Lung microvascular endothelial cell (primary cell): ENCODE measurements at regions not wholly inside any gene's neighbourhood (a gene's known extent, or its start where the extent isn't known, plus 50 kb on each side); places are given as distances from the start of the nearest gene placed in this dataset.
"Not testable (repeated sequence)": the region's sequence is repeated elsewhere in the genome, so short reads cannot be mapped to it uniquely, and the experiment has no call there.

ENCODE experiments used
- DNase-seq, 2 donors: peaks; one replicate each; pipeline versions ENCODE4 v3.0.0 to v3.0.0-alpha.2; 2010; ENCODE audit warnings: low read depth in 2 of 2

DNA sequence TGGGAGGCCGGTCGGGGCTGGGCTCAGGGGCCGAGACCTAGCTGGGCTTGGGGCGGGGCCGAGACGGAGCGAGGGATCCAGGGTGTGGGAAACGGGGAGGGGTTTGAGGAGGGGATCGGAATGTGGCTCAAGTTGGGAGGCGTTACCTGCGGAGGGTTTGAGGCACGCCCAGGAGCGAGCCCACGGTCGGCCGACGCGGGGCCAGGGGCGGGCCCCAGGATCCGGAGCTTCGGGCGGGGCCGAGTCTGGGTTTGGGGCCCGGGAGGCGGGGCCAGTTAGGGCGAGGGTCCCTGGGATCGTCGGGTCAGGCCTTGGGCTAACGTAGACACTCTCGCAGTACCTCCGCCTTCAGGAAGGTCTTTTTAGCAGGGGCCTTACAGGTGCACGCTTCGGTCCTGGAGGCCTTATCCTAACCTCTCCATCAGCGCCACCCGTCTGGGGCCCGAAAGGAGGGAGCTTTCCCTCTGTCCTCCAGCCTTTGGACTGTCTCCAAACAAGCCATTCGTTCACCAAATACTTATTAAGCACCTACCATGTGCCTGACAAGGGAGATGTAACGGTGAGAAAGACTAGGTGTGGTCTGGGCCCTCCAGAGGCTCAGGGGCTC lies 228.2 kb upstream of the FRG2C start:
- peak in 1 of 2 donors; percentile 6 for DNase-seq

DNA sequence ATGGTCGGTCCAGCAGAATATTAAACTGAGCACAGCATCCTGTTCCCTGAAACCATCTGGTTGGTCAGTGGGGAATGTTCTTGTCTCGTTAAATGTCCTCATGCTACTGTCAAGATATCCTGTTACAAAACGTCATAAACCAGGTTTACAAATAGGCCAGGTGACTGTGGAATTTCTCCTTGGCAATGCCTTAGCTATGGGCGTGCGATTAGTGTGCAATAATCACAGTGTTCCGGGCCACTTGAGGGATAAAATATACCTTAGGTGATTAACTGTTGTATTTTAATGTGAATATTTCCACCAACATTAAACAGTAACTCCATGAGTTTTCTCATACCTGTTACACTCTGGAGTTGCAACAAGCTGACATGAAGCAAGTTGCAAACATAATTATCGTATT lies 223.1 kb upstream of the FRG2C start:
- not testable (repeated sequence) for DNase-seq

DNA sequence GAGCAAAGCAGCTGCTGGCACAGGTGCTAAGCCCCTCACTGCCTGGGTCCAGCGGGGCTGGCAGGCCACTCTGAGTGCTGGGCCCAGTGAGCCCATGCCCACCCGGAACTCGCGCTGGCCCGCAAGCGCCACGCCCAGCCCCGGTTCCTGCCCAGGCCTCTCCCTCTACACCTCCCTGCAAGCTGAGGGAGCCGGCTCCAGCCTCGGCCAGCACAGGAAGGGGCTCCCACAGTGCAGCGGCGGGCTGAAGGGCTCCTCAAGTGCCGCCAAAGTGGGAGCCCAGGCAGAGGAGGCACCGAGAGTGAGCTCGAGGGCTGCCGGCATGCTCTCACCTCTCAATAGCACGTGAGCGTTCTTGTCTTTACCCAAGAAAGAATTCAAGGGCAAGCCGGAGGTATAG lies 219.5 kb upstream of the FRG2C start:
- DNase-seq, result not testable (repeated sequence)

DNA sequence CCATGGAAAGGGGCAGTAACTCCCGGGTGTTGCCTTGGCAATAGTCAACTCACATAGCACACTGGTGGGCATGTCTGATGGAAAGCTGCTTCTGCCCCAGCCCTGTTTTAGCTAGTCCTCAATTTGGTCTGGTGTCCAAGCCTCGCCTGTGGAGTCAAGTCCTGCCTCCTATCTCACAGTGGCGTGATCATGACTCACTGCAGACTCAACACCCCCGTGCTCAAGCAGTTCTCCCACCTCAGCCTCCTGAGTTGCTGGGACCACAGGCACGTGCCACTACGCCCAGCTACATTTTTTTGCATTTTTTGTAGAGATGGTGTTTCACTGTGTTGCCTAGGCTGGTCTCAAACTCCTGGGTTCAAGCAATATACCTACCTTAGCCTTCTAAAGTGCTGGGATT lies 218.9 kb upstream of the FRG2C start:
- DNase-seq, result not testable (repeated sequence)

DNA sequence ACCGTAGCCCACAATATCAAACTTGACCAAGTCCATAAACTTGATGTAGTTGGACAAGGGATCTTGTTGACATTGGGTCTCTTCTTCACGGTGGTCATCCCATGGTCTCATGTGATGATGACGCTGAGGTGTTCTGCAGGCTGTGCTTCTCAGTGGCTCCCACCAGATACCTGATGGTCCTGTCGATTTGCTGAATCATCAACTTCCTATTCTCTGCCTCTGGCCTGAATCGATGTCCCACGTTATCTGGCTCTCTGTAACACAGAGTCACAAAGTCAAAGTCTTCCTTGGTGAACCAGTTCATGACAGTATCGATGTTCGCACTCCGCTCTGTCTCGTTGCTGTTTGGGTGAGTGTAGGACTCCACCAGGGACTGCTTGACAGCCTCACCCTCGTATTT lies 217.2 kb upstream of the FRG2C start:
- not testable (repeated sequence) for DNase-seq

DNA sequence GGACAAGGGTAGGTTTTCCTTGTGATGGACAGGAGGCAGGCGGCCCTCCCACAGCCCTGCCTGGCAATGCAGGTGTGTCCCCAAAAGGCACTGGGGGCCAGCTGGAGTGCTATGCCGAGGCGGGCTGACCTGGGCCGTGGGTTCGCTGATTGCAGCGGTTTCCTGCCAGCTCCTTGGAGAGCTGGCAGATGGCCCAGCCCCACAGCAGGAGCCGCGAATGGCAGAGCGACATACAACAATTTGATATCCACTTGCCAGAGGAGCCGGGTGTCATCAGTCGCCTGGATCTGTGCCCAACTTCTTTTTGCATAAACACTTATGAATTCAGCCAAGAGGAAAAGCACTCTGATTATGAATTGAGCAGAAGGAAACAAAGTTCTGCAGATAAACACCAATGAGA lies 210.8 kb upstream of the FRG2C start:
- peak in 1 of 2 donors; percentile 60 for DNase-seq

DNA sequence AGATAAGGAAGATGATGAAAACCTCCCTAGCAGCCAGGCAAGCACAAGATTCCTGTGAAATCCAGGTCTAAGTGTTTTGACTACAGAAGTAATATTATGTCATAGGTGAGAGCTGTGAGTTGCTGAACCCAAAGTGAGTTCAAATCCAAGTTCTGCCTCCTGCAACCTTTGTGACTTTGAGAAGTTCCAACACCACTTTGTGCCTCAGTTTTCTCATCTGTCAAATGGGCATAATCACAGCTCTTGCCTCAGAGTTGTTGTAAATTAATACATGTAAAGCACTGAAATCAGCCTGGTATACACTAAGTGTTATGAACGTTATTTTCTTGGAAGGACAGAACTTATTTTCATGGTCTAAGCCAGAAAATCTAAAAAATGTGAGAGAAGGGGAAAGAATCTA lies 210.3 kb upstream of the FRG2C start:
- not testable (repeated sequence) for DNase-seq

DNA sequence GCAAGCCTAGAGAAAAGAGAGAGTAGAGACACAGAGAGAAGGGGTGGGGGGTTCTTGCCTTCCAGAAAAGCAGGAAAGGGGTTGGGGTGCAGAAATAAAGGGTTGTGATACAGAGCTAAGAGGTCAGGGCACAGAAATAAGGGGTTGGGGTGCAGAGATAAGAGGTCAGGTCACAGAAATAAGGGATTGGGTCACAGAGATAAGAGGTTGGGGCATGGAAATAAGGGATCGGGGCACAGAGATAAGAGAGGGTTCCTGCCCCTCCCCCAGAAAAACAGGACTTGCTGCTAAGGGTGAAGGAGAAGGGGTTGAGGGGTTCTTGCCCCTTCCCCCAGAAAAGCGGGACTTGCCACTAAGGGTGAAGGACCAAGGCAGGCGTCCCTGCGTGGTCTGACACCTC lies 189.6 kb upstream of the FRG2C start:
- not testable (repeated sequence) for DNase-seq

DNA sequence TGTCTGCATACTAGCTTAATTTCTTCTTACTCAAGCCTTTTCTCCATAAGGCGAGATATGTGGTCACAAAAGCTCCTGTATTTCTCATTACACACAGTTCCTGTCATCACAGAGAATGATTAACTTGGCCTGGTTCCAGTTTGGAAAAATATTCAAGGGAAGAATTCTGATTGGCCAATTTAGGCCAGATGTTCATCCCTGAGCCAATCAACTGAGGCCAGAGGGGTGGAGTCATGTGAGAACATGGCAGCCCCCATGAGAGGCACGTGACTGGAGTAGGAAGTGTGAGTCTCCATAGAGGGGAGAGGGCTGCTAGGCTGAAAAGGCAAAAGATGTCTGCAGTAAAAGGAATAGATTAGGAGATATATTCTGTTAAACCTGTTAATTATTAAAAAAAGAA lies 167.5 kb upstream of the FRG2C start:
- DNase-seq, result not testable (repeated sequence)

DNA sequence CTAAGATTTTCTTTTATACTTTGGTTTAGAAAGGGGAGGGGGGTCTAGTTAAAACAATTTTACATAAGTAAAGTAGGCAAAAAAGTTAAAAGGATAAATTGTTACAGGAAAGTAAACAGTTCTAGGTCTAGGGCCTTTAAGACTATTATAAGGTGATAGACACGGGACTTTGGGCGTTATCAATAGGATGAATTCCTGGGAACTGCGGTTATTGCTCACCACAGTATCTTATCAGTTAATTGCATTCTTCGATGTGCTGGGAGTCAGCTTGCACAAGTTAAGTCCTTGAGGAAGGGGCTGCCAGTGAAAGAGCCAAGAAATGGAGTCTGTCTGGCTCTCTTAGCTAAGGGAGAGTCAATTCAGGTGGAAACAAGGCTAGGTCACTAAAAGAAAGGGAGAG lies 163.8 kb upstream of the FRG2C start:
- DNase-seq, result not testable (repeated sequence)

DNA sequence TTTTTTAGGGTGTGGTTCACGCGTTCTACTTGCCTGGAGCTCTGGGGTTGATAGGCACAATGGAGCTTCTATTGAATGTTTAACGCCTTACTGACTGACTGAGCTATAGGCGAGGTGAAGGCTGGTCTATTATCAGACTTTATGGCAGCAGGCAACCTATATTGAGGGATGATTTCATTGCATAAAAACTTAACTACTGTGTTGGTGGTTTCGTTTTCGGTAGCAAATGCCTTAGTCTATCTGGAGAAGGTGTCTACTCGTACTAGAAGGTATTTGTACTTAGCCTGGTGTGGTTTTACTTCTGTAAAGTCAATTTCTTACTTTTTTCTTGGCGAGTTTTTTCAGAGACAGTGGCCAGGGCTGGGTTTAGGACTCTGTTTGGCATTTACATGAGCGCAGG lies 162.0 kb upstream of the FRG2C start:
- DNase-seq, result not testable (repeated sequence)

DNA sequence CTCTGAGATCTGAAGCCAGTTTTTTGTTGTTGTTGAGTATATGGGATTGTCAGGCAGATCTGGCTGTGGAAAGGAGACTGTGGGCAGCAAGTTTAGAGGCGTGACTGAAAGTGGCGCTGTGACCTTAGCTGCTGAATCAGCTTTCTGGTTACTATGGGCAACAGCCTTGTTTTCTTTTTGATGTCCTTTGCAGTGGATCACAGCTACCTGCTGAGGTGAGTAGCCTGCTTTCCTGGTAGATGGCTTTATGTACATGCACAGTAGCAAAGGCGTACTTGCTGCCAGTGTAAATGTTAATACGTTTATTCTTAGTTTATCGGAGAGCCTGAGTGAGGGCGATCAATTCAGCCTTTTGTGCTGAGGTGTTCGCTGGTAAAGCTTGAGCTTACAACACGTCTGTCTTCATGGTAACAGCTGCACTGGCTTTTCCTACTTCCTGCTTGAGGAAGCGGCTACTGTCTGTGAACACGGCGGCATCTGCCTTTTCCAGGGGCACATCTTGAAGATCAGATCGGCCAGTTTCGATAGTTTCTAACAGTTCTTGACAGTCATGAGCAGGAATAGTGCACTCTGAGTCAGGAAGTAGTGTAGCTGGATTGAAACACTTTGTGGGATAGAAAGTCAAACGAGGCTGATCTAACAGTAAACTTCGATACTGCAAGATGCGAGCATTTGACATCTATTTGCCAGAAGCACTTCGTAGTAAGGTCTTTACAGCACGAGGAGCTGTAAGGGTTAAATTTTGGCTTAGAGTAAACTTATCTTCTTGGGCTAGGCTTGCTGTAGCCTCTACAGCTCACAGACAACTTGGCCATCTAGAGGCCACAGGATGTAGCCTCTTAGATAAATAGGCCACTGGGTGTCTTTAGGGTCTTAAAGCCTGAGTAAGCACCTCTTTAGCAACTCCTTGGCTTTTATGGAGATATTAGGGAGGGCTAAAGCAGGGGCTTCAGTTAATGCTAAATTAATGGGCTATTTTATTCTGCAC lies 161.1 kb upstream of the FRG2C start:
- not testable (repeated sequence) for DNase-seq

DNA sequence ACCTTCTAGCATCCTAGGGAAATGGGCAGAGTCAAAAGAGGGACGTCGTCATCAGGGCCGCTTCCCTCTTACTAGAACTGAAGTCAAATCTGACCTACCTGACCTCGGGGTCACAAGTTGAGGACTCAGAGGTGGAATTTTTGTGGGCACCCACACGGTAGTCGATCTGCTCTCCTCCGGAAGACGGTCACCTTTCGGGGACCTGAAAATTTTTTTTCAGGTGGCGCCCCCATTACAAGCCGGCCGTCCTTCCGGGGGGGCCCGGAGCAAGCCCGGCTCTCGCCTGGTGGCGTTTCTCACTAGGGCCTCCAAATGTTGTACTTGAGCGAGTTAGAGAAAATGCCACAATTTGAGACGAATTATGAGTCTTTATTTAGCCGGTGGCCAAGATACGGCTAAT lies 157.5 kb upstream of the FRG2C start:
- DNase-seq, result no peak

DNA sequence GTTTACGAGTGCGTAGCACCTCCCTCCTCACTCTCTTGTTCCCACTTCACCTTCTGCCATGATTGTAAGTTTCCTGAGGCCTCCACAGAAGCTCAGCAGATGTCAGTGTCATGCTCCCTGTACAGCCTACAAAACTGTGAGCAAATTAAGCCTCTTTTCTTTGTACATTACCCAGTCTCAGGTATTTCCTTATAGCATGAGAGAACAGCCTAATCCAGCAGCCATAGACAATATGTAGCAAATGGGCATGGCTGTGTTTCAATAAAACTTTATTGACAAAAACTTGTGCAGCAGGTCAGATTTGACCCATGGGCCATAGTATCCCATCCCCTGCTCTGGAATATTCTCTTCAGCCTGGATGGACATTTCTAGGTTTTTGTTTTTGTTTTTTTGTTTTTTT lies 156.2 kb upstream of the FRG2C start:
- not testable (repeated sequence) for DNase-seq

DNA sequence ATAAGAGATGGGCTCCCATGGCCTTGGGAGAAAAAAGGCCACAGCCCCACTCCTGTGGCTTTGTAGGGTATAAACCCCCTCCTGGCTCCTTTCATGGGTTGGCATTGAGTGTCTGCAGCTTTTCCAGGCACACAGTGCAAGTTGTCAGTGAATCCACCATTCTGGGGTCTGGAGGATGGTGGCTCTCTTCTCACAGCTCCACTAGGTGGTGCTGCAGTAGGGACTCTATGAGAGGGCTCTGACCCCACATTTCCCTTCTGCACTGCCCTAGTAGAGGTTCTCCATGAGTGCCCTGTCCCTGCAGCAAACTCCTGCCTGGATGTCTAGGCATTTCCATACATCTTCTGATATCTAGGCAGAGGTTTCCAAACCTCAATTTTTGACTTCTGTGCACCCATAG lies 136.5 kb upstream of the FRG2C start:
- DNase-seq, result not testable (repeated sequence)

DNA sequence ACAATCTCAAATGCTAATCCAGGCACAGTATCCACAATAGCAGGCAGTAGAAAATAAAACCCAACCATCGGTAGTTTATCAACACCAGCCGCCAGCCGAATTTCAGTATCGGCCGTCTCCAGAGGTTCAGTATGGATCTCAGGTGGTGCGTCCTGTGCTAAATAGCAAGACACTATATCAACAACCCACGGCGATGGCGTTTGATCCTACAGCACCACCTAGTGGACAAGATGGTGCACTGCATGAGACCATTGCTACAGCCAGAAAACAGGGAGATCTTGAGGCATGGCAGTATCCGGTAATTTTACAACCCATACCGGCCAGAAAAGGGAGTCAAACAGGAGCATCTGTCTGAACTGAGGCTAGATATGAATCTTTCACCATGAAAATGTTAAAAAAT lies 112.0 kb upstream of the FRG2C start:
- peak; percentile 27 to 41 for DNase-seq

DNA sequence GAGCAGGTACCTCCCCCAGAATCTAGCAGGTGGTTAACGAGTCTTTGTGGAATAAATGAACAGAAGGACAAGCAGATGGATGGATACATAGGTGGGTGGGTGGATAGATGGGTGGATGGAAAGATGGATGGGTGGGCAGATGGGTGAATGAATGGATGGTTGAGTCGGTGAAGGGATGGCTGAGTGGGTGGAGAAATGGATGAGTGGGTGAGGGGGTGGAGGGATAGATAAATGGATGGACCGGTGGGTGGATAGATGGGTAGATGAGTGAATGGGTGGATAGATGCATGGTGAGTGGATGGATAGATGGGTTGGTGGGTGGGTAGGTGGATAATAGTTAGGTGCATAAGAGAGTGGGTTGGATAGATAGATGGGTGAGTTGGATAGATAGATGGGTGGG lies 99.7 kb upstream of the FRG2C start:
- not testable (repeated sequence) for DNase-seq

DNA sequence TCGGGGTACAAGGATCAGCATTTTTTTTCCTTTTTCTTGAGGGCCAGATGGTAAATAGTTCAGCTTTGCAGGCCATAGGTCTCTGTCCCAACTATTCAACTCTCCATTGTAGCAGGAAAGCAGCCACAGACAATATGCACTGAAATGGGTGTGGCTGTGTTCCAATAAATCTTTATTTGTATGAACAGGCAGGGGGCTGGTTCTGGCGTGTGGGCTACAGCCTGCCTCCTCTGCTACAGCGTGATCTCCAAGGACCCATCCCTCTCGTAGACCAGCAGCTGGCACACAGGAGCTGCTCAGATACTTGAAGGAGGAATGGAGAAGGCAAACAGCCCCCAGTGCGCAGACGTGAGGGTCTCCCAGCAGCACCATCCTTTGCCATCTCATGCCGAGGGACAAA lies 91.8 kb upstream of the FRG2C start:
- not testable (repeated sequence) for DNase-seq

DNA sequence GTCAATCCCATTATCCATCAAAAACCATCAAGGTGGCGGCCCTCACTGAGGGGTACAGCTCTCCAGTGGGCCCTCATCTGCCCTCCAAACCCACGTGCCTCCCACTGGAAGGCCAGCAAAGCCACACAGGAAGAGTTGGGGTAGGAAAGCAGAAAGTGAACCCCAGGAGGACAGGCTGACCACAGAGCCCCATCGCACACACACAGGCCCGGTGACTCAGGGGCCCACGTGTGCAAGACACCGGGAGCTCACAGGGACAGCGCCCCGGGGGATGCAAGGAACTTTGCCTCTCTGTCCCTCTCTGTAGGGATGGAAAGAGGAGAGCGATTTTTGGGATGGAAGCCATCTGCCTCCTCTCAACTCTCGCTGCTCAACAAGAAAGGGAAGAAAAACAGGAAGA lies 85.0 kb upstream of the FRG2C start:
- DNase-seq, result not testable (repeated sequence)

DNA sequence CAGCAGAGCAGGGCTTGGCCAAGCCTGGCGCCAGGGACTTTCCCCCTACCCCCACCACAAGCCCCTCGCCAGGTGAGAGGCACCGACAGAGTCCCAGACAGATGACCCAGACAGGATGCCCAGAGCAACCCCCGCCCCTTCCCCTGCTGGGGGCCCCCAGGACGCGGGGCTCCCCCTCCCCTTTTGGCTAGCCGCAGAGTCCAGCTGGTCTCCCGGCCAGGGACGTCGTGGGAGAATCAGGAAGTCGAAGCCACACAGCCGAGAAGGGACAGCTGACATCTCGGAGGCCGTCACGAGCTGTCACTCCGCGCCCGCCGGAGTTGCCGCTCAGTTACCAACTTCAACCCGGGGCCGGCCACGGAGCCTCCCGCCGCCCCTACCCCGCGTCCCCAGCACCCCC lies 84.6 kb upstream of the FRG2C start:
- not testable (repeated sequence) for DNase-seq

DNA sequence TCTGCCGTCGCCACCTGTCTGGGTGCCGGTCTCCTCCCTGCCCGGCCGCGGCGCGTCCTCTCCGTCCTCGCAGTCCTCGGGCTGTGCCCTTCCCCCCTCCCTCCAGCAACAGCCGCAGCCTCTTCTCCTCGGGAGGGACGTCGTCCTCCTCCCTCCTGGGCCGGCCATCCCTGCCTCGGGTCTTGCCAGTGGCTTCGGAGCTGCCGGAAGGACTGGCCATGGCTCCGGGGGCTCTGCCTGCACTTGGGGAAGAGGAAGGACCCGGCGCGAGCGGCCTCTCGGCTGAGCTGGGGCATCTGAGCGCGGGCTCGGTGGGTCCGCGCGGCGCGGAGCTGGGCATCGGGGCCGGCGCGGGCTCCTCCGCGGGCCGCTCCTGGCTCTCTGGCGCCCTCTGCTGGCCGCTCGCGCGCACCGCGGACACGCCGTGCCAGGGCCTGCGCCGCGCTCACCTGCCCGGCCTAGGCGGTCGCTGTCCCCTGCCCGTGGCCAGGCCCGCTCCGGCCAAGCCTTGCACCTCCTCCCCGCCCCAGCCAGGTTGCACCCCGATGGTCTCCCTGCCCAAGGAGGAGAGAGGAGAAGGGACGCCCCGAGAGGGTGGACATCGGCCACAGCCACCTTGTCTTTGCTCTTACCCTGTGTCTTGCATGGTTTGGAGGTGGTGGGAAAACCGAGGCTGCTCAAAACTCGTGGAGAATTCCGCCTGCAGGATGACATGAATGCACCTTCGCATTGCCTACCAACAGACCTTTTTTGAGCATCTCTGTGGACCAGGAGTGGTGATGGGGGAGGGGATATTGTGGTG lies 83.9 kb upstream of the FRG2C start:
- peak; percentile 1 to 23 for DNase-seq

DNA sequence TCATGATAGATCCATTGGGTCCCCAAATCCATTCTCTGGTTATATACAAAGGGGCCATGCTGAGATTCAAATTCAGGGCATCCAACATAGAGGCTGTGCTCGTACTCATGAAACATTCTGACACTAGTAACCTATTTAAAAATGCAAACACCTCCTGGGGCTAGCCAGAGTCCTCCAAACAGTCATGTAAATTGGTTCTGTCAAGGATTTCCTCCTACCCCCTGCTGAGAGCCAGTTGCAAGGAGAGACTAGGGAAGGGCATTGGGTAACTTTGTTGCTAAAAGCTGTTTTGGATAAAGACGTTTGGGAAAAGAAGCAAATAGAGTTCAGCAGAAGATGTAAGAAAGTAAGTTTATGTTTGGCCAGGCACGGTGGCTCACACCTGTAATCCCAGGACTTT lies 81.6 kb upstream of the FRG2C start:
- not testable (repeated sequence) for DNase-seq
